ENCODE measurements at regions not wholly inside any gene's neighbourhood (a gene's known extent, or its start where the extent isn't known, plus 50 kb on each side); places are given as distances from the start of the nearest gene placed in this dataset.

- intact Hi-C loops (cut with DNase I), result no loop called here
- Histone ChIP-seq H3K9me3 (no peaks in the 10 kb centered on the region), H3K27me3 (no peaks in the 10 kb centered on the region), H3K27ac (no peak overlapping the region), H3K4me1 (no peaks in the 10 kb centered on the region), H3K36me3 (no peaks in the 10 kb centered on the region), H3K4me3 (no peak overlapping the region)
- ATAC-seq (no peak), DNase-seq (no peak)
- TF ChIP-seq CTCF (IDR thresholded peaks at IDR 0.05), result no peak
- WGBS, 2 donors, result 0 to 44% methylated on average over 1 of the region's 1 CpG
Observed at GRCh38 chr5:20636686-20637085, 648.7 kb upstream of the CDH18 start.

- Histone ChIP-seq H3K27me3 (no peaks in the 10 kb centered on the region), H3K36me3 (no peaks in the 10 kb centered on the region), H3K4me1 (no peaks in the 10 kb centered on the region), H3K27ac (no peak overlapping the region), H3K9me3 (no peaks in the 10 kb centered on the region), H3K4me3 (no peak overlapping the region)
- intact Hi-C loops (cut with DNase I), result no loop called here
- 79 to 83% methylated on average over 3 of the region's 3 CpGs for WGBS, 2 donors
- ATAC-seq (no peak), DNase-seq (no peak)
- TF ChIP-seq CTCF (IDR thresholded peaks at IDR 0.05), result no peak
Observed at GRCh38 chr5:20619591-20619990, 631.6 kb upstream of the CDH18 start.

GRCh38 chr5:20618340-20618739, 630.3 kb upstream of the CDH18 start:
- no peak for TF ChIP-seq CTCF (IDR thresholded peaks at IDR 0.05)
- Histone ChIP-seq H3K36me3 (no peaks in the 10 kb centered on the region), H3K27me3 (no peaks in the 10 kb centered on the region), H3K4me3 (no peak overlapping the region), H3K4me1 (no peaks in the 10 kb centered on the region), H3K27ac (no peak overlapping the region), H3K9me3 (peaks cover 0 to 9% (median 0%) of the 10 kb centered on the region in 11 donors)
- intact Hi-C loops (cut with DNase I), result no loop called here
- WGBS, 2 donors, result 74 to 79% methylated on average over 1 of the region's 1 CpG
- no peak for DNase-seq
- peak in 2 of 8 donors; percentile 12 to 57 for ATAC-seq

- 65 to 73% methylated on average over 3 of the region's 3 CpGs for WGBS, 2 donors
- DNase-seq, result no peak
- H3K4me3 ChIP-seq, result no peak overlapping the region
- no peaks in the 10 kb centered on the region for H3K27me3 ChIP-seq
- H3K27ac ChIP-seq, result no peak overlapping the region
- no peak for ATAC-seq
- H3K9me3 ChIP-seq, result peaks cover 0 to 11% (median 0%) of the 10 kb centered on the region in 11 donors
- no peaks in the 10 kb centered on the region for H3K4me1 ChIP-seq
- no peak for TF ChIP-seq CTCF (IDR thresholded peaks at IDR 0.05)
- intact Hi-C loops (cut with DNase I), result no loop called here
- no peaks in the 10 kb centered on the region for H3K36me3 ChIP-seq
Observed at GRCh38 chr5:20617841-20618240, 629.8 kb upstream of the CDH18 start.
